IMR-90 (cell line): ENCODE measurements at regions not wholly inside any gene's neighbourhood (a gene's known extent, or its start where the extent isn't known, plus 50 kb on each side); places are given as distances from the start of the nearest gene placed in this dataset.

ENCODE experiments used
- ATAC-seq: fragments of 200-7000 bp; cut with Tn5 transposase; 2 replicates; pipeline ENCODE4 v1.9.1; 2020; ENCODE audit warnings: low read depth, mild to moderate bottlenecking, moderate library complexity
- BruUV-seq: library from RNA; stranded (reverse); fragments of 400-500 nt; replicated peaks from 2 replicates; lab custom pipeline; 2021; lab: Mats Ljungman, UMichigan
- CTCF ChIA-PET: fragments of 300-600 bp; formaldehyde crosslinking; extraction: SDS; loops from one replicate; lab custom pipeline; 2021; ENCODE audit warnings: antibody characterized with exemption; lab: Yijun Ruan, JAX
- POLR2A ChIA-PET: fragments of 300-600 bp; sonication (Branson Sonifier 250); formaldehyde crosslinking; loops from one replicate; lab custom pipeline; 2022; ENCODE audit warnings: antibody characterized with exemption; ENCODE audit not compliant: unreplicated experiment; lab: Charles Lee
- DNase-seq: peaks from one replicate; pipeline ENCODE4 v3.0.0; 2013
- H2AFZ ChIP-seq: replicated peaks from 2 replicates; pipeline ENCODE3; 2013; ENCODE audit warnings: low read length, mild to moderate bottlenecking; ENCODE audit not compliant: poor library complexity
- H2AK5ac ChIP-seq: 2 replicates; pipeline ENCODE4 v1.6.1; 2013; ENCODE audit warnings: low read depth, low read length, inconsistent platforms
- H2AK9ac ChIP-seq: replicated peaks from 2 replicates; pipeline ENCODE3; 2013; ENCODE audit warnings: mild to moderate bottlenecking, low read depth, low read length, moderate library complexity; ENCODE audit not compliant: poor library complexity
- H2BK120ac ChIP-seq: 2 replicates; pipeline ENCODE4 v1.6.1; 2013; ENCODE audit warnings: low read depth, low read length, inconsistent platforms
- H2BK15ac ChIP-seq: 3 replicates; pipeline ENCODE4 v1.6.1; 2013; ENCODE audit warnings: low read depth, low read length, inconsistent platforms
- H2BK20ac ChIP-seq: 2 replicates; pipeline ENCODE4 v1.6.1; 2013; ENCODE audit warnings: low read depth, mild to moderate bottlenecking, inconsistent platforms, low read length, moderate library complexity
- H2BK5ac ChIP-seq: 2 replicates; pipeline ENCODE4 v1.6.1; 2013; ENCODE audit warnings: mild to moderate bottlenecking, low read depth, low read length, inconsistent platforms; ENCODE audit not compliant: poor library complexity, severe bottlenecking
- H3K14ac ChIP-seq: replicated peaks from 2 replicates; pipeline ENCODE4 v1.6.1; 2013; ENCODE audit warnings: low read depth, low read length, inconsistent platforms
- H3K18ac ChIP-seq: 2 replicates; pipeline ENCODE4 v1.6.1; 2013; ENCODE audit warnings: low read depth, low read length, control low read depth
- H3K23ac ChIP-seq: 2 replicates; pipeline ENCODE4 v1.6.1; 2013; ENCODE audit warnings: low read depth, low read length, inconsistent platforms
- H3K27ac ChIP-seq: 2 replicates; pipeline ENCODE4 v1.5.1; 2013; ENCODE audit warnings: mild to moderate bottlenecking, control low read depth, low read length; ENCODE audit not compliant: insufficient read depth
- H3K27me3 ChIP-seq: 2 replicates; pipeline ENCODE4 v1.6.1; 2013; ENCODE audit warnings: low read length; ENCODE audit not compliant: control insufficient read depth, insufficient read depth
- H3K36me3 ChIP-seq: 2 replicates; pipeline ENCODE4 v1.6.1; 2013; ENCODE audit warnings: low read length, mixed read lengths; ENCODE audit not compliant: control insufficient read depth, insufficient read depth
- H3K4ac ChIP-seq: 2 replicates; pipeline ENCODE4 v1.6.1; 2013; ENCODE audit warnings: low read depth, low read length, inconsistent platforms
- H3K4me1 ChIP-seq: 2 replicates; pipeline ENCODE4 v1.6.1; 2013; ENCODE audit warnings: low read length, mixed read lengths; ENCODE audit not compliant: control insufficient read depth, insufficient read depth
- H3K4me2 ChIP-seq: 2 replicates; pipeline ENCODE4 v1.6.1; 2013; ENCODE audit warnings: low read depth, mild to moderate bottlenecking, control low read depth, low read length, moderate library complexity
- H3K4me3 ChIP-seq: 2 replicates; pipeline ENCODE4 v1.5.1; 2013; ENCODE audit warnings: low read depth, mild to moderate bottlenecking, control low read depth, low read length, moderate library complexity; ENCODE audit not compliant: insufficient read depth
- H3K56ac ChIP-seq: 2 replicates; pipeline ENCODE4 v1.6.1; 2013; ENCODE audit warnings: low read length, inconsistent platforms; ENCODE audit not compliant: insufficient read depth; ENCODE audit errors: extremely low read depth
- H3K79me1 ChIP-seq, 2 experiments: 2 replicates each; pipeline ENCODE4 v1.6.1; 2013; ENCODE audit warnings: low read length in 2 of 2, inconsistent platforms in 1 of 2, low read depth in 1 of 2
- H3K9ac ChIP-seq: 2 replicates; pipeline ENCODE4 v1.6.1; 2013; ENCODE audit warnings: low read depth, low read length, control low read depth
- H3K9me1 ChIP-seq: 2 replicates; pipeline ENCODE4 v1.6.1; 2013; ENCODE audit warnings: low read length, inconsistent platforms; ENCODE audit not compliant: insufficient read depth
- H3K9me3 ChIP-seq: 2 replicates; pipeline ENCODE4 v1.6.1; 2013; ENCODE audit warnings: low read length; ENCODE audit not compliant: control insufficient read depth, insufficient read depth
- H4K20me1 ChIP-seq: 2 replicates; pipeline ENCODE4 v1.6.1; 2013; ENCODE audit warnings: low read length, inconsistent platforms; ENCODE audit not compliant: insufficient read depth
- H4K5ac ChIP-seq: 2 replicates; pipeline ENCODE4 v1.6.1; 2013; ENCODE audit warnings: mild to moderate bottlenecking, low read depth, low read length, control low read depth
- H4K8ac ChIP-seq, 2 experiments: 2 replicates each; pipeline ENCODE4 v1.6.1; 2013; ENCODE audit warnings: low read depth in 2 of 2, low read length in 2 of 2, control low read depth in 1 of 2, inconsistent platforms in 1 of 2
- H4K91ac ChIP-seq: 2 replicates; pipeline ENCODE4 v1.6.1; 2013; ENCODE audit warnings: low read depth, low read length, inconsistent platforms; ENCODE audit not compliant: insufficient read depth
- SMC3 ChIP-seq: fragments of 150-350 bp; IDR thresholded peaks from 2 replicates; pipeline ENCODE4 v1.6.1; 2016; ENCODE audit warnings: low read depth, mild to moderate bottlenecking, antibody characterized with exemption, low read length, moderate library complexity
- USF2 ChIP-seq: fragments of 150-350 bp; IDR thresholded peaks from 2 replicates; pipeline ENCODE4 v1.6.1; 2017; ENCODE audit warnings: mild to moderate bottlenecking, antibody characterized with exemption, low read length, low read depth
- WGBS, 2 experiments: methylation state at CpG; one replicate each; pipeline versions ENCODE4 v1.1.5 to v1.1.7; 2013; ENCODE audit warnings: missing lambda C conversion rate in 2 of 2; ENCODE audit not compliant: insufficient read length in 1 of 2; ENCODE audit errors: extremely low coverage in 2 of 2; 5-methylcytosine and 5-hydroxymethylcytosine counted together
- dilution Hi-C: fragments of 300-500 bp; cut with HindIII; formaldehyde crosslinking; loops from one replicate; pipeline ENCODE4 v1.14.3; 2018; ENCODE audit warnings: low sequenced_read_pairs; ENCODE audit not compliant: unreplicated experiment
- in situ Hi-C: fragments of 300-500 bp; cut with MboI; formaldehyde crosslinking; loops from 3 replicates; pipeline ENCODE4 v1.14.3; 2019; ENCODE audit warnings: low sequenced_read_pairs, inconsistent platforms, mixed read lengths
- intact Hi-C: fragments of 100-400 bp; cut with micrococcal nuclease; formaldehyde crosslinking; loops from 2 replicates; pipeline ENCODE4 v1.10.0; 2022

GRCh38 chr6:51429017-51429712, 610.5 kb downstream of the TFAP2B start:
- Histone ChIP-seq H4K20me1 (no peaks in the 10 kb centered on the region), H3K27ac (no peak overlapping the region), H3K9me1 (no peaks in the 10 kb centered on the region), H3K9me3 (peaks cover under 1% of the 10 kb centered on the region; the same call in 1 of the 2 replicates), H3K18ac (no peak overlapping the region), H4K5ac (no peak overlapping the region), H3K9ac (no peak overlapping the region), H3K36me3 (no peaks in the 10 kb centered on the region), H3K4me3 (no peak overlapping the region), H3K23ac (no peak overlapping the region), H2BK15ac (no peak overlapping the region), H4K91ac (no peak overlapping the region), H2AK9ac (no peak overlapping the region), H3K4me1 (no peaks in the 10 kb centered on the region), H3K27me3 (no peaks in the 10 kb centered on the region), H2BK20ac (no peak overlapping the region), H3K14ac (no peak overlapping the region), H3K79me1 (no peaks in the 10 kb centered on the region), H4K8ac (no peak overlapping the region), H2BK5ac (no peak overlapping the region), H3K4me2 (no peak overlapping the region), H2AFZ (no peak overlapping the region), H3K4ac (no peak overlapping the region), H3K56ac (no peak overlapping the region), H2AK5ac (no peak overlapping the region), H2BK120ac (no peak overlapping the region)
- in situ Hi-C loops: no loop called here
- CTCF ChIA-PET: no interaction called here
- DNase-seq: no peak
- no TSS peak for BruUV-seq
- dilution Hi-C loops: no loop called here
- POLR2A ChIA-PET: no interaction called here
- no peak for ATAC-seq
- intact Hi-C loops: no loop called here
- whole genome bisulfite sequencing, 2 experiments: no CpG with 5 or more reads among the region's 7 CpGs
- no peak for TF ChIP-seq USF2
- TF ChIP-seq SMC3: no peak
